Hepatocyte (in vitro differentiated cells): ENCODE measurements at regions not wholly inside any gene's neighbourhood (a gene's known extent, or its start where the extent isn't known, plus 50 kb on each side); places are given as distances from the start of the nearest gene placed in this dataset.

Experiments used
- CTCF ChIP-seq: fragments of 200-600 bp; sonication (generic); IDR thresholded peaks from 2 replicates; pipeline ENCODE4 v1.5.1; 2016; ENCODE audit warnings: antibody characterized with exemption, mild to moderate bottlenecking; ENCODE audit not compliant: poor library complexity
- EZH2phosphoT487 ChIP-seq: fragments of 200-600 bp; sonication (generic); IDR thresholded peaks from one replicate; pipeline ENCODE4 v1.6.1; 2018; ENCODE audit warnings: antibody characterized with exemption, mild to moderate bottlenecking, low read depth, moderate library complexity; ENCODE audit not compliant: unreplicated experiment, severe bottlenecking

- TF ChIP-seq CTCF (no peak), EZH2phosphoT487 (no peak)
Observed at GRCh38 chr18:22726469-22726868, 206.7 kb upstream of the RBBP8 start.
